Endothelial cell of umbilical vein (primary cell): ENCODE measurements at regions not wholly inside any gene's neighbourhood (a gene's known extent, or its start where the extent isn't known, plus 50 kb on each side); places are given as distances from the start of the nearest gene placed in this dataset.

Experiments
- CTCF ChIP-seq, 2 donors: IDR thresholded peaks; 1 replicate in 1 of 2; 2 replicates in 1 of 2; pipeline ENCODE4 v1.5.1; 2011; ENCODE audit warnings: low read length in 2 of 2, mild to moderate bottlenecking in 2 of 2, moderate library complexity in 2 of 2, control low read depth in 1 of 2, inconsistent platforms in 1 of 2, low read depth in 1 of 2; ENCODE audit not compliant: insufficient read depth in 1 of 2; ENCODE audit errors: extremely low read depth in 1 of 2
- EZH2 ChIP-seq: IDR thresholded peaks from 2 replicates; pipeline ENCODE4 v1.6.1; 2012; ENCODE audit warnings: borderline replicate concordance, low read depth, mild to moderate bottlenecking, moderate library complexity, low read length, inconsistent platforms; ENCODE audit not compliant: severe bottlenecking
- JUN ChIP-seq: IDR thresholded peaks from 2 replicates; pipeline ENCODE4 v1.6.1; 2011; ENCODE audit warnings: borderline replicate concordance, low read depth; ENCODE audit not compliant: insufficient read length, insufficient read depth
- POLR2A ChIP-seq: IDR thresholded peaks from 2 replicates; pipeline ENCODE4 v1.6.1; 2012; ENCODE audit warnings: low read depth, mild to moderate bottlenecking, control low read depth, low read length
- POLR2AphosphoS5 ChIP-seq: IDR thresholded peaks from 2 replicates; pipeline ENCODE4 v1.6.1; 2012; ENCODE audit warnings: low read depth, mild to moderate bottlenecking, control low read depth, low read length, moderate library complexity; ENCODE audit not compliant: insufficient read depth
- TF ChIP-seq, protein P1 (sequence below): IDR thresholded peaks from 2 replicates; pipeline ENCODE4 v1.6.1; 2011; ENCODE audit not compliant: insufficient read depth, insufficient read length

DNA sequence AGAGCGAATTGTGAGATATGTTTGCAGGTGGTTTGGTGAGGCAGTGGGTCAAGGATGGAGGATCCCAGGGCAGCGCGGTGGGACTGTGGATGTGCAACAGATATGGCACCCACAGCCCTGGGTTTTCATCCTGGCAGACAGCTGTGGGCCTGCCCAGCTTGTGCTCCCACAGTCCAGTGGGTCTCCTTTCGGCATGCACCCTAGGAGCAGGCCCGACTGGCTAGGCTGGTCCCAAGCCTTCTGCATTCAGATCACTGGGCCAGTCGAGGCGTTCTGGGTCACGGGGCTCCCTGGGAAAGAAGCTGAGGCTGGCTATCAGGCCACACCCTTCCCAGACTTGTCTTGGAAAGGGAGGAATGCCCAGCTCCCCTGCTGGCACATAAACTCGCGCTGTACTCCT, 2289.6 kb downstream of the ARAP2 start:
- TF ChIP-seq CTCF (IDR thresholded peaks at IDR 0.05; ENCODE audit: extremely low read depth in 1 of 2, insufficient read depth in 1 of 2, low read depth in 1 of 2, low read length in 2 of 2) (no peak), POLR2A (no peak), POLR2AphosphoS5 (no peak), EZH2 (no peak), JUN (no peak)
- TF ChIP-seq, protein P1, sequence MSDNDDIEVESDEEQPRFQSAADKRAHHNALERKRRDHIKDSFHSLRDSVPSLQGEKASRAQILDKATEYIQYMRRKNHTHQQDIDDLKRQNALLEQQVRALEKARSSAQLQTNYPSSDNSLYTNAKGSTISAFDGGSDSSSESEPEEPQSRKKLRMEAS, result no peak
